T-helper 1 cell treated with Interleukin-12 subunit alpha and Interleukin-12 subunit beta and Interleukin-4 antibody, amounts not matched to agents 30 ng/mL and 1 ng/mL, for 36 hours (primary cell): ENCODE measurements at regions not wholly inside any gene's neighbourhood (a gene's known extent, or its start where the extent isn't known, plus 50 kb on each side); places are given as distances from the start of the nearest gene placed in this dataset.
"Not testable (repeated sequence)": the region's sequence is repeated elsewhere in the genome, so short reads cannot be mapped to it uniquely, and the experiment has no call there.

Experiments
- intact Hi-C: fragments of 100-400 bp; cut with micrococcal nuclease; formaldehyde crosslinking; loops from one replicate; pipeline ENCODE4 v1.15.1; 2024

DNA sequence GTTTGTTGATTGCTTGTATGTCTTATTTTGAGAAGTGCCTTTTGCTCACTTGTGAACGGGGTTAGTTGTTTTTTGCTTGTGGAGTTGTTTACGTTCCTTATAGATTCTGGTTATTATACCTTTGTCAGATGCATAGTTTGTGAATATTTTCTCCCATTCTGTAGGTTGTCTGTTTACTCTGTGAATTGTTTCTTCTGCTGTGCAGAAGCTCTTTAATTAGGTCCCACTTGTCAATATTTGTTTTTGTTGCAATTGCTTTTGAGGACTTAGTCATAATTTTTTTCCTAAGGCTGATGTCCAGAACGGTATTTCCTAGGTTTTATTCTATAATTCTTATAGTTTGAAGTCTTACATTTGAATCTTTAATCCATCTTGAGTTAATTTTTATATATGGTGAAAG, 285.3 kb upstream of the GADL1 start:
- intact Hi-C loops, result no loop called here

DNA sequence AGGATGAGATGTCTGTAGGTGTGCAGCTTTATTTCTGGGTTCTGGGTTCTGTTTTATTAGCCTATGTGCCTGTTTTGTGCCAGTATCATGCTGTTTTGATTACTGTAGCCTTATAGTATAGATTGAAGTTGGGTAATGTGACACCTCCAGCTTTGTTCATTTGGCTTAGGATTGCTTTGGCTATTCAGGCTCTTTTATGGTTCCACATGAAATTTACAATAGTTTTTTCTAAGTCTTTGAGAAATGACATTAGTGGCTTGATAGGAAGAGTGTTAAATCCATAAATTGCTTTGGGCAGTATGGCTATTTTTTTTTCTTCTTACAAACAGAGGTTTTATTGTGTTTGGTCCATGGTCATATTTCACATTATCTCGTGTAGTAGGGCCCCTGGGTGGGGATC, 285.8 kb upstream of the GADL1 start:
- intact Hi-C loops, result no loop called here

DNA sequence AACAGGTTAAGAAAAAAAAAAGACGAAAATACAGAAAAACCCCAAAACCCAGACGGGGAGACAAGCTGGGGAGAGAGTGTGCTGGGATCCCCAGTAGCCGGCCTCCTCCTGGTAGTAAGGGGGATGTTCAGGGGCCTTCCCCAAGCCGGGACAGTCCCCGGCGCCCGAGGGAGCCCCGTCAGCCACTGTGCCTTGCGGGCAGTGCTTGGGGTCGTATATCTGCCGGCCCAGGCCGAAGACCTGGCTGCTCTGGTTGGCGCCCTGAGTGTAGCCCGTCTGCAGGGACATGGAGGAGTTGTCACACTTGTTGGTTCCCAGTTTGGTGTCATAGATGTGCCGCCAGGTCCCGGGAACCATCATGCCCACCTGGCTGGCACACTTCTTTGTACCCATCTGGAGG, 287.2 kb upstream of the GADL1 start:
- intact Hi-C loops, result no loop called here

DNA sequence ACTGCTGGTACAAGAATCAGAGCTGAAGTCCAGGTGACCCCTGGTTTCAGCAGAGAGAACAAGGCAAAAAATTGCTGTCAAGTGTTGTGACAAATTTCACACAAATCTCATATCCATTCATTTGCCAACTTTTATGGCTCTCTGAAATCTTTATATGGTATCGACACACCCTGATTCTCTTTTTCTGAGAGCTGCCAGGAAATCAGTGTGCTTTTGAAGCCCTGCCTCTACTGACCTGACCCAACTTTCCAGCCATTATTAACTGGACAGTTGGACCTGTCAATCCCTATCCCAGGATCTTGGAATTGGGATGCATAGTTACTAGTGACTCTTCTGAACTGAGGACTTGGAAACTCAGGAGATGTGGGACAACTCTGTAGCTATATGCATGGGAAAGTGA, 288.2 kb upstream of the GADL1 start:
- intact Hi-C loops, result no loop called here

GRCh38 chr3:31184261-31185061, 290.0 kb upstream of the GADL1 start:
- intact Hi-C loops, result no loop called here

DNA sequence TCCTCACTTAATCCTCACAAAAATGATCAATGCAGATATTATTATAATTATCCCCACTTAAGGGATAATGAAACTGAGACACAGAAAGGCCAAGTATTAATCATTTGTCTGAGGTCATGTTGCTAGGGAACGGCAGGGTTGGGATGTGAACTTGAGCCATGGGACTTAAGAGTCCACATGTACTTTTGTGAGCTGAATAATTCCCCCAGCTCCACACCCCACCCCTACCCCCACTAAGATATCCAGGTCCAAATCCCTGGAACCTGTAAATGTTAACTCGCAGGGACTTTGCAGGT, 290.5 kb upstream of the GADL1 start:
- intact Hi-C loops, result no loop called here

DNA sequence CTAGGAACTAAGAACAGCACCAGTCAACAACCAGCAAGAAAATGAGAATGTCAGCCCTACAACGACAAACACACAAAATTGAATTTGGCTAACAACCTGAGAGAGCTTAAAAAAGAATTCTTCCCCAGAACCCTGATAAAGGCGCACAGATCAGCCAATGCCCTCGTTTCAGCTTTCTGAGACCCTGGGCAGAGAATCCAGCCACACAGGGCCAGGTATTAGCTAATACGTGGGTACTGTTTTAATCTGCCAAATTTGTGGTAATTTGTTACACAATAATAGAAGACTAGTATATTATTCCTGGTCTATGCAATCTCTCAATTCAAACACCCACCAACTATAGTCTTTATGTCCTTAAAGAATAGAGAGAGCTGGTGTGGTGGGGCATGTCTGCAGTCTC, 291.6 kb upstream of the GADL1 start:
- intact Hi-C loops, result no loop called here

GRCh38 chr3:31187380-31187779, 292.9 kb upstream of the GADL1 start:
- intact Hi-C loops, result no loop called here

DNA sequence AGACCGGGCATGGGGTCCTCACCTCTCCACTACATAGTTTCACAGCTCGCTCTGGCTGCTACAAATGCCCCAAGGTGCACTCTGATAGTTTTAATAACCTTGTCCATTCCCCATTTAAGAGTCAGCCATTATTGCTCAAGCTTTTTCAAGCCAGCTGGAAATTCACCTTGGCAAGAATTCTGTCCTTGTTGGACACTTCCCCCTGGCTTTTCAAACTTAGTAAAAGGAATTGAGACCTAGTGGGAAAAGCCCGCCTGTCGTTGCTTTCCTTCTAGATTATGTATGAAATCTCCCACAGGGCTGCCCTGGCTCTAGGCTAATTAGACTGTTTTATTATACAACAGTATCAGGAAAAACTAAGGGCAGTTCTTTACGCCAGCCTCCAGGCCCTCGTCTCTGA, 293.7 kb upstream of the GADL1 start:
- intact Hi-C loops, result no loop called here

- intact Hi-C loops, result no loop called here
These were observed 294.9 kb upstream of the GADL1 start for GRCh38 chr3:31189330-31189729.

DNA sequence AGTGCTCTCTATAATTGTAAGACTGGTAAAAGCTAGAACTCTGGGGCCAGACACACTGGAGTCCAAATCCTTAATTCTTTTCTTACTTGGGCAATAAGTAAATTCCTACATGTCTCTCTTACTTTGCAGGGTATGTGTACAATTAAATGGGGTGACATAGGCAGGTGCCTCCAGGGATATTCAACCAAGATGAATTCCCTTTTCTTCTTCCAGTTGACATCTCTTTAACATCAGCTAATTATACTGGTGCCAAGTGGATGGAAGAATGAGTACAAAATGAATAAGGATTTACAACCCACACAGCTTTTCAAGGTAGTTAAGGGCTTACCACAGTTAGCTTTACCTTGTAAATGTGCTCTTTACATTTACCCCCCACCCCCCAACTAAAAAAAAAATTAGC, 295.5 kb upstream of the GADL1 start:
- intact Hi-C loops, result no loop called here

- intact Hi-C loops, result no loop called here
These were observed 296.9 kb upstream of the GADL1 start for GRCh38 chr3:31191354-31191753.

DNA sequence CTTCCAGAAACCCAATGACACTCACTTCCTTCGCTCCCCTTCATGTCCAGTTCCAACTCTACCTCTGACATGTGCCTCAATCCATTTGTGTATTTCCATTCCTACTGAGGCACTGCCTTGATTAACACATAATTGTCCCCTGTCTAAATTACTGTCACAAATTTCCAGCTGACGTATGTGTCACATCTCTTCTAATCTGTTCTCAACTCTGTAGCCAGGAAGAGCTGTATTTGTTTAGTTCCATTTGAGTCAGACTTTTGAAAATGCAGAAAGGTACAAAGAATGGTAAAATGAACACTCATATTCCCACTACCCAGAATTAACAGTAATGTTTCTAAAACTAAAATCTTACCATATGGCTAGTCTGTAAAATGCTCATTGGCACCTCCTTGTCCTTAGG, 299.0 kb upstream of the GADL1 start:
- intact Hi-C loops, result no loop called here

- intact Hi-C loops, result no loop called here
These were observed 299.4 kb upstream of the GADL1 start for GRCh38 chr3:31193871-31194270.

GRCh38 chr3:31196261-31196660, 301.8 kb upstream of the GADL1 start:
- intact Hi-C loops, result no loop called here

DNA sequence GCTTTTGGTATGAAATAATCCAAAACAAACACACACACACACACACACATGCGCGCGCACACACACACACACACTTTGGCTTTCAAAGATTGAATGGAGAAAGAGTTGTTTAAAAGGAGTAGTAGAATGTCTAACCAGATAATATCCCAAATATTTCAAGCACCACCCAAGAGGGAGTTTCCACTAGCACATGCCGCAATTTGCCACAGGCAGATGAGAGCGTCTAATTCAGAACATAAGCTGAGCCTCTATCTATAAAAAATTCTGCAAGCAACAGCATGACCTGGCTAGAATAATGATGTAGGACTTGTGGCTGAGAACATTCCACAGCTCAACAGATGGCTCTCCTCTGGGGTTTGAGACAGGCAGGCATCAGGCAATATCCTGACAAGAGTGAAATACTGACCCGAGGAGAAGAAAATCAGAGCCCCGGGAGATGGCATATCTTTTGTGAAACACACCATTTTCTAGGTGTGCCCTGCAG, 302.5 kb upstream of the GADL1 start:
- intact Hi-C loops, result no loop called here

DNA sequence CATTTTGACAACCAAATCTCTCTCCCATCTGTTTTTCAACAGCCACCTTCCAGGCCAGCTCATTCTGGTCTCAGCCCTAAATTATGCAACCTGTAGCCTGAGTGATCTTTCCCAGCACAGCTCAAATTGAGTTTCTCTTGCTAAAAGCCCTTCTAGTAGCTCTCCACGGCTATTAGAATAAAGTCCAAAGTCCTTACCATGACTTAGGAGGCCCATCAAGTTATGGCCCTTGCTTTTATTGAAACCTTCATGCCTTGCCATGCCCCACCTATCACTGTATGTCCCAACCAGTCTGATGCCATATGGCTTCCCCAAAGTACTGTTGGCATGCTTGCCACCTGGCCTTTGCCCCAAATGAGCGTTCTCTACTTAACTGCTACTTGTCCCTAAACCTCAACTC, 303.5 kb upstream of the GADL1 start:
- intact Hi-C loops, result no loop called here

GRCh38 chr3:31198890-31199289, 304.4 kb upstream of the GADL1 start:
- intact Hi-C loops, result no loop called here

GRCh38 chr3:31203960-31204795, 309.7 kb upstream of the GADL1 start:
- intact Hi-C loops, result no loop called here

- intact Hi-C loops, result not testable (repeated sequence)
These were observed 310.3 kb upstream of the GADL1 start for GRCh38 chr3:31204796-31205056.

DNA sequence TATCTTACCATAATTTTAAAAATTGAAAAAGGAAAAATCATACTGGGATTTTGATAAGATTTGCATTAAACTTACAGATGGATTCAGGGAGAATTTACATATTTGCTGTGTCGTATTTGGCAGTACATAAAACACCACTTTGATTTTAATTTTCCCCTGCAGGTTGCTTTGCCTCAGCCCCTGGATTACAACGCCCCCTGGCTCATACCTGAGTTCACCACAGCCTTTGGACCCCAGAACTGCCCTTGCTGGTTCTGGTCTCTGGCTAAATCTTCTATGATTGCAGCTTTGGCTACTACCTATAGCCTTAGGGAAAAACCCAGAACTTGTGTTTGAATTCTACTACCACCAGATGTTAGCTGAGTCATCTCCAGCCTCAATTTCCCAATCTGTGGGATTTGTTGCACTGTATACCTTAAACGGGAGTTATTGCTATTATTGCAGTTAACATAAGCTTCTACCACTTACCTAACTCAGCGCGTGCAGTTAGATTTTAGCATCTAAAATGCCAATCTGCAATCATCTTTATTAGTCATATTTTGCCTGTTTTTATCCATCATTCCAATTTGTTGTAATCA, 315.7 kb upstream of the GADL1 start:
- intact Hi-C loops, result loop anchor here (5.0 to 10.0 kb wide), 6 partner anchors 237 to 855 kb away; partner anchors contain the start of gene TGFBR2

DNA sequence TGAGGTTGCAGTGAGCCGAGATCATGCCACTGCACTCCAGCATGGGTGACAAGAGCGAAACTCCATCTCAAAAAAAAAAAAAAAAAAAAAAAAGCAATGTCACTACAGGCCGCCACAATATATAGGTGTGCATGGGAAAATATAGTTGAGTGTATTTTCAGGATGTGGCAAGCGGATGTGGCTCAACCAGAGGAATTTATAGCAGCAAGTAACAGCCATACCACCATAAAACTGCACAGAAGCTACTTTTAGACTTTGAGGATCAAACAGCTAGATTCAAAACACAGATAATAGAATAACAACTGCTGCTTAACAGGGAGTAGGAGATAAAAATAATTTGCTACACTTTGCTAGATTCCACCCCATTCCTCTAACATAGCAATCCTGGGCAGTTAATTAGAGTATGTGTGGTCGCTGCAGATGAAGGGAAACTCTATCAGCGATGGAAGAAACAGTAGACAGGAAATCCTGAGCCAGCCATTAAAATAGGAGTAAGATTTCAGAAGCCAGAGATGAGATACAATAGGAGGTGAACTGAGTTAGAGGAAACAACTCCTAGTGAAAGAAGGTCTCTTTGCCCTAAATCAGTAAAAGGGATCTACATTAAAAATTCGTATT, 318.7 kb upstream of the STT3B start:
- intact Hi-C loops, result loop anchor here (1.0 to 10.0 kb wide), 14 partner anchors 13 to 901 kb away; partner anchors contain the start of genes STT3B and TGFBR2
